Endodermal cell (in vitro differentiated cells): ENCODE measurements at regions not wholly inside any gene's neighbourhood (a gene's known extent, or its start where the extent isn't known, plus 50 kb on each side); places are given as distances from the start of the nearest gene placed in this dataset.

Experiments used
- DNase-seq: peaks from one replicate; pipeline ENCODE4 v3.0.0-alpha.2; 2017
- H3K27ac ChIP-seq: 2 replicates; pipeline ENCODE4 v1.5.1; 2013; ENCODE audit warnings: mild to moderate bottlenecking, low read depth, low read length, moderate library complexity
- H3K27me3 ChIP-seq: 2 replicates; pipeline ENCODE4 v1.6.1; 2013; ENCODE audit warnings: mild to moderate bottlenecking, low read length, moderate library complexity; ENCODE audit not compliant: insufficient read depth, control insufficient read depth, poor library complexity, severe bottlenecking
- H3K36me3 ChIP-seq: 2 replicates; pipeline ENCODE4 v1.7.0; 2013; ENCODE audit warnings: mild to moderate bottlenecking, low read length, moderate library complexity; ENCODE audit not compliant: control insufficient read depth, insufficient read depth
- H3K4me1 ChIP-seq: one replicate; pipeline ENCODE4 v1.7.0; 2013; ENCODE audit warnings: low read length; ENCODE audit not compliant: control insufficient read depth, insufficient read depth
- H3K4me3 ChIP-seq: 2 replicates; pipeline ENCODE4 v1.5.1; 2013; ENCODE audit warnings: mild to moderate bottlenecking, low read length, moderate library complexity
- H3K9ac ChIP-seq: 2 replicates; pipeline ENCODE4 v1.6.1; 2013; ENCODE audit warnings: mild to moderate bottlenecking, low read length, moderate library complexity; ENCODE audit not compliant: poor library complexity, severe bottlenecking; ENCODE audit errors: extremely low read depth
- H3K9me3 ChIP-seq: 2 replicates; pipeline ENCODE4 v1.6.1; 2013; ENCODE audit warnings: mild to moderate bottlenecking, low read length, moderate library complexity; ENCODE audit not compliant: control insufficient read depth
- H3K27ac Mint-ChIP-seq: 2 replicates; pipeline ENCODE4 v1.8.0; 2020; ENCODE audit warnings: mixed read lengths
- H3K27me3 Mint-ChIP-seq: 2 replicates; pipeline ENCODE4 v1.8.0; 2021; ENCODE audit warnings: mild to moderate bottlenecking, mixed read lengths; ENCODE audit not compliant: insufficient read depth
- H3K36me3 Mint-ChIP-seq: 2 replicates; pipeline ENCODE4 v1.8.0; 2020; ENCODE audit warnings: low read depth, mixed read lengths
- H3K4me1 Mint-ChIP-seq: 2 replicates; pipeline ENCODE4 v1.8.0; 2020; ENCODE audit warnings: mixed read lengths
- H3K4me3 Mint-ChIP-seq: 2 replicates; pipeline ENCODE4 v1.8.0; 2020; ENCODE audit warnings: mild to moderate bottlenecking, moderate library complexity, mixed read lengths
- H3K9me3 Mint-ChIP-seq: 2 replicates; pipeline ENCODE4 v1.8.0; 2020; ENCODE audit warnings: mild to moderate bottlenecking, mixed read lengths
- WGBS, 2 experiments: methylation state at CpG; one replicate each; pipeline versions ENCODE4 v1.1.5 to v1.1.7; 2013; ENCODE audit warnings: missing lambda C conversion rate in 2 of 2, mixed read lengths in 1 of 2; ENCODE audit not compliant: insufficient coverage in 1 of 2, insufficient read length in 1 of 2; 5-methylcytosine and 5-hydroxymethylcytosine counted together
- TF ChIP-seq, protein P1 (sequence below): fragments of 200-600 bp; sonication (generic); conservative IDR thresholded peaks from 2 replicates; pipeline ENCODE4 v1.5.0; 2021; ENCODE audit warnings: antibody characterized with exemption, mild to moderate bottlenecking

DNA sequence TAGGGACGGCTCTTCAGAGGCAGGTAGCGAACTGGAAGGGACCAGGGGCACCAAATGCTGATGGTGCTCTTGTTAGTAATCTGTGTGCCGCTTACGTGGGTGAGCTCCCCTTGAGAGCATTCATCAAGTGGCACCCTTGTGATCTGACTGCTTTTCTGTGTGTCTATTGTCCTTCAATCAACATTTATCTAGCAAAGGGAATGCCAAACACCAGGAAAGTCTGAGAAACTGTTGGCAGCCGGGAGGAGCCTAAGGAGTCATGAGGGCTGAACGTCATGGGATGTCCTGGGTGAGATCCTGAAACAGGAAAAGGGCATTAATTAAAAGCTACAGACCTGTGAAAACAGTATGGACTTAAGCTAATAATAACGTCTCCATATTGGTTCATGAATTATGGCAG lies 733.1 kb downstream of the TYW1 start:
- Mint-ChIP-seq H3K27ac (peak overlapping the region; percentile 73), H3K36me3 (no peaks in the 10 kb centered on the region), H3K4me3 (no peak overlapping the region), H3K9me3 (peaks cover 1% of the 10 kb centered on the region), H3K4me1 (peaks cover 30% of the 10 kb centered on the region), H3K27me3 (no peaks in the 10 kb centered on the region)
- Histone ChIP-seq H3K27ac (no peak overlapping the region), H3K9ac (no peak overlapping the region), H3K36me3 (no peaks in the 10 kb centered on the region), H3K27me3 (no peaks in the 10 kb centered on the region), H3K4me3 (no peak overlapping the region), H3K9me3 (no peaks in the 10 kb centered on the region), H3K4me1 (peaks cover 13% of the 10 kb centered on the region)
- TF ChIP-seq, protein P1, sequence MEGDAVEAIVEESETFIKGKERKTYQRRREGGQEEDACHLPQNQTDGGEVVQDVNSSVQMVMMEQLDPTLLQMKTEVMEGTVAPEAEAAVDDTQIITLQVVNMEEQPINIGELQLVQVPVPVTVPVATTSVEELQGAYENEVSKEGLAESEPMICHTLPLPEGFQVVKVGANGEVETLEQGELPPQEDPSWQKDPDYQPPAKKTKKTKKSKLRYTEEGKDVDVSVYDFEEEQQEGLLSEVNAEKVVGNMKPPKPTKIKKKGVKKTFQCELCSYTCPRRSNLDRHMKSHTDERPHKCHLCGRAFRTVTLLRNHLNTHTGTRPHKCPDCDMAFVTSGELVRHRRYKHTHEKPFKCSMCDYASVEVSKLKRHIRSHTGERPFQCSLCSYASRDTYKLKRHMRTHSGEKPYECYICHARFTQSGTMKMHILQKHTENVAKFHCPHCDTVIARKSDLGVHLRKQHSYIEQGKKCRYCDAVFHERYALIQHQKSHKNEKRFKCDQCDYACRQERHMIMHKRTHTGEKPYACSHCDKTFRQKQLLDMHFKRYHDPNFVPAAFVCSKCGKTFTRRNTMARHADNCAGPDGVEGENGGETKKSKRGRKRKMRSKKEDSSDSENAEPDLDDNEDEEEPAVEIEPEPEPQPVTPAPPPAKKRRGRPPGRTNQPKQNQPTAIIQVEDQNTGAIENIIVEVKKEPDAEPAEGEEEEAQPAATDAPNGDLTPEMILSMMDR: no peak
- DNase-seq: peak; percentile 59
- 78 to 84% methylated on average over 6 to 7 of the region's 7 CpGs for WGBS, 2 experiments

GRCh38 chr7:67731704-67732103 lies 735.1 kb downstream of the TYW1 start:
- 88 to 92% methylated on average over 2 of the region's 2 CpGs for WGBS, 2 experiments
- H3K36me3 ChIP-seq: no peaks in the 10 kb centered on the region
- no peak overlapping the region for H3K9ac ChIP-seq
- peaks cover 18% of the 10 kb centered on the region for H3K4me1 Mint-ChIP-seq
- no peak overlapping the region for H3K27ac ChIP-seq
- H3K4me3 Mint-ChIP-seq: no peak overlapping the region
- no peak overlapping the region for H3K27ac Mint-ChIP-seq
- TF ChIP-seq, protein P1: no peak
- no peaks in the 10 kb centered on the region for H3K9me3 ChIP-seq
- H3K4me1 ChIP-seq: peaks cover 8% of the 10 kb centered on the region
- no peak overlapping the region for H3K4me3 ChIP-seq
- H3K36me3 Mint-ChIP-seq: no peaks in the 10 kb centered on the region
- H3K27me3 Mint-ChIP-seq: no peaks in the 10 kb centered on the region
- no peak for DNase-seq
- no peaks in the 10 kb centered on the region for H3K27me3 ChIP-seq
- H3K9me3 Mint-ChIP-seq: peaks cover 1% of the 10 kb centered on the region

DNA sequence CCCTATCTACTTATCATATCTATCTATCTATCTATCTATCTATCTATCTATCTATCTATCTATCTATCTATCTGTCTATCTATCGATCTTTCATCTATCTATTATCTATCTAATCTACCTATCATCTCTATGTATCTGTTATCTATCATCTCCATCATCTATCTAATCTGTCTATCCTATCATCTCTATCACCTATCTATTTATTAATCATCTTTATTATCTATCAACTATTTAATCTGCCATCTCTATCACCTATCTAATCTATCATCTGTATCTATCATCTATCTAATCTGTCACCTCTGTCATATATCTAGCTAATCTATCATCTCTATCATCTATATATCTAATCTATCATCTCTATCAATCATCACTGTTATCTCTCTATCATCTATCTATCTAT lies 736.3 kb downstream of the TYW1 start:
- no peak overlapping the region for H3K9ac ChIP-seq
- TF ChIP-seq, protein P1: no peak

More for the DNA sequence above, 736.3 kb downstream of the TYW1 start:
- 89 to 91% methylated on average over 1 of the region's 1 CpG for WGBS, 2 experiments
- peaks cover 8% of the 10 kb centered on the region for H3K4me1 ChIP-seq
- no peak overlapping the region for H3K27ac ChIP-seq
- H3K27me3 ChIP-seq: no peaks in the 10 kb centered on the region
- H3K4me3 ChIP-seq: no peak overlapping the region
- no peak overlapping the region for H3K27ac Mint-ChIP-seq
- peaks cover 18% of the 10 kb centered on the region for H3K4me1 Mint-ChIP-seq
- no peak overlapping the region for H3K4me3 Mint-ChIP-seq
- DNase-seq: no peak
- H3K36me3 ChIP-seq: no peaks in the 10 kb centered on the region
- no peaks in the 10 kb centered on the region for H3K36me3 Mint-ChIP-seq
- no peaks in the 10 kb centered on the region for H3K9me3 ChIP-seq
- H3K9me3 Mint-ChIP-seq: peaks cover 1% of the 10 kb centered on the region
- no peaks in the 10 kb centered on the region for H3K27me3 Mint-ChIP-seq
